ENCODE measurements at regions not wholly inside any gene's neighbourhood (a gene's known extent, or its start where the extent isn't known, plus 50 kb on each side); places are given as distances from the start of the nearest gene placed in this dataset.

- H3K4me3 ChIP-seq (ENCODE audit: low read length, poor library complexity, severe bottlenecking), result no peak overlapping the region
- H4K20me1 ChIP-seq (ENCODE audit: insufficient read depth, low read length, poor library complexity, severe bottlenecking), result no peaks in the 10 kb centered on the region
- no peak overlapping the region for H2AFZ ChIP-seq (ENCODE audit: low read length)
- H3K27me3 ChIP-seq (ENCODE audit: insufficient read depth, low read length, poor library complexity, severe bottlenecking), result no peaks in the 10 kb centered on the region
- no peaks in the 10 kb centered on the region for H3K79me2 ChIP-seq (ENCODE audit: insufficient read depth, low read length)
- no peak overlapping the region for H3K9ac ChIP-seq (ENCODE audit: low read depth, low read length, poor library complexity, severe bottlenecking)
- no peak overlapping the region for H3K4me2 ChIP-seq (ENCODE audit: low read depth, low read length, poor library complexity, severe bottlenecking)
- TF ChIP-seq EZH2phosphoT487 (IDR thresholded peaks at IDR 0.05; ENCODE audit: borderline replicate concordance), result no peak
- TF ChIP-seq CTCF (conservative IDR thresholded peaks at IDR 0.05; ENCODE audit: low read length), result no peak
- H3K4me1 ChIP-seq (ENCODE audit: insufficient read depth, low read length, poor library complexity, severe bottlenecking), result no peaks in the 10 kb centered on the region
- H3K36me3 ChIP-seq (ENCODE audit: insufficient read depth, low read length), result no peaks in the 10 kb centered on the region
- H3F3A ChIP-seq (ENCODE audit: low read depth), result no peaks in the 10 kb centered on the region
- no peaks in the 10 kb centered on the region for H3K9me3 ChIP-seq (ENCODE audit: insufficient read depth, low read depth, low read length)
- H3K9me2 ChIP-seq (replicated peaks; ENCODE audit: low read depth, low read length), result no peaks in the 10 kb centered on the region
These were observed 717.9 kb upstream of the POU3F2 start for GRCh38 chr6:98116455-98116854.

DNA sequence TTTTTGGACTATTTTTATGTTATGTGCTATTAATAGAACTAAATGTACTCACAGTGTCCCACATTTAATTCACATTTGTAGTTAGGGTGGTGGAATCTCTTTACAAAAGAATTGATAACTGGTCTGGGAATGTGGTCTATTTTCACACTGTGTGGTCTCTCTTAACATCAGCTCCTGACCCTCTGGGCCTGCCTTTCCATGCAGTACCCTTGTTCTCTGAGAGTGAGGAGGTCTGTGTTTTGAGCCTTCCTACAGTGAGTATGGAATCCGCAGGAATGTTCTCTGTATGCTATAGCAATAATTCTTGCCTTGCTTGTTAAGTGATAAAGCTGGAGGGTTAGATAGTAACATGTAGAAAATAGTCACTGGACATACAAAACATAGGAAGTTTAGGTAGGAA lies 717.3 kb upstream of the POU3F2 start:
- Histone ChIP-seq H3K9me2 (replicated peaks; ENCODE audit: low read depth, low read length) (no peaks in the 10 kb centered on the region), H3K4me2 (ENCODE audit: low read depth, low read length, poor library complexity, severe bottlenecking) (no peak overlapping the region), H3K4me3 (ENCODE audit: low read length, poor library complexity, severe bottlenecking) (no peak overlapping the region), H3K9me3 (ENCODE audit: insufficient read depth, low read depth, low read length) (no peaks in the 10 kb centered on the region), H3K9ac (ENCODE audit: low read depth, low read length, poor library complexity, severe bottlenecking) (no peak overlapping the region), H2AFZ (ENCODE audit: low read length) (no peak overlapping the region), H4K20me1 (ENCODE audit: insufficient read depth, low read length, poor library complexity, severe bottlenecking) (no peaks in the 10 kb centered on the region), H3K4me1 (ENCODE audit: insufficient read depth, low read length, poor library complexity, severe bottlenecking) (no peaks in the 10 kb centered on the region), H3F3A (ENCODE audit: low read depth) (no peaks in the 10 kb centered on the region), H3K79me2 (ENCODE audit: insufficient read depth, low read length) (no peaks in the 10 kb centered on the region), H3K27me3 (ENCODE audit: insufficient read depth, low read length, poor library complexity, severe bottlenecking) (no peaks in the 10 kb centered on the region), H3K36me3 (ENCODE audit: insufficient read depth, low read length) (no peaks in the 10 kb centered on the region)
- TF ChIP-seq EZH2phosphoT487 (IDR thresholded peaks at IDR 0.05; ENCODE audit: borderline replicate concordance) (no peak), CTCF (conservative IDR thresholded peaks at IDR 0.05; ENCODE audit: low read length) (no peak)

DNA sequence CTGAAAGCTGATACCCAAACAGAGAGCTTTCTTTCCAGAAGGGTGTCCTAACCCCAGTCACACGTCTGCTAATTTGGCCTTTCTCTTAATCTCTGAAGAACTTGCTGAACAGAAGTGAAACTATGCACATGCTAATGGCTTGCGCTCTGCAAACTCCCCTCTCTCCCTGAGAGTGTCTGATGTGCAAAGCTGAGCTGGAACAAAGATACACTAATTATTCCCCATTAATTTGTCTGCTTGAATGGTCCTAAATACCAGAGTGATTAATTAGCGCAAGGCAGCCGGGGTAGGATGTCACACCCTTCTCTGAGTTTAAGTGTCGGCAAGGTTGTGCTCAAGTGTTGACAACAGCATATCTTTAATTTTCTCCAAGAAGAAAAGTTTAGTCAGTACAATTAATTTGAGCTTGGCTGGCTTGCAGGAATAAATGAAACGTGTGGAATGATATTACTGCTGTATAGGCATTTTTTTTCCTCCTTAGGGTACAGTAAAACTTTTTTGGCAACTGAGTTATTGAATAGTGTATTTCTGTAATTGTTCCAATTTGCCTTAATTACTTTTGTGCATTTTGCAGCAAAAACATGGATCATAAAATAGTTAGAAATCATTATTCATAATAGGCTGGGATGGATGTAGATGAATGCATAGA lies 715.9 kb upstream of the POU3F2 start:
- TF ChIP-seq EZH2phosphoT487 (IDR thresholded peaks at IDR 0.05; ENCODE audit: borderline replicate concordance) (no peak), CTCF (conservative IDR thresholded peaks at IDR 0.05; ENCODE audit: low read length) (no peak)
- no peaks in the 10 kb centered on the region for H3K27me3 ChIP-seq (ENCODE audit: insufficient read depth, low read length, poor library complexity, severe bottlenecking)
- H3K4me1 ChIP-seq (ENCODE audit: insufficient read depth, low read length, poor library complexity, severe bottlenecking), result no peaks in the 10 kb centered on the region
- no peak overlapping the region for H2AFZ ChIP-seq (ENCODE audit: low read length)
- H4K20me1 ChIP-seq (ENCODE audit: insufficient read depth, low read length, poor library complexity, severe bottlenecking), result no peaks in the 10 kb centered on the region
- H3K9me3 ChIP-seq (ENCODE audit: insufficient read depth, low read depth, low read length), result no peaks in the 10 kb centered on the region
- no peak overlapping the region for H3K9ac ChIP-seq (ENCODE audit: low read depth, low read length, poor library complexity, severe bottlenecking)
- H3K4me2 ChIP-seq (ENCODE audit: low read depth, low read length, poor library complexity, severe bottlenecking), result no peak overlapping the region
- no peaks in the 10 kb centered on the region for H3K36me3 ChIP-seq (ENCODE audit: insufficient read depth, low read length)
- H3F3A ChIP-seq (ENCODE audit: low read depth), result no peaks in the 10 kb centered on the region
- H3K79me2 ChIP-seq (ENCODE audit: insufficient read depth, low read length), result no peaks in the 10 kb centered on the region
- no peaks in the 10 kb centered on the region for H3K9me2 ChIP-seq (replicated peaks; ENCODE audit: low read depth, low read length)
- no peak overlapping the region for H3K4me3 ChIP-seq (ENCODE audit: low read length, poor library complexity, severe bottlenecking)
